GM18505 (cell line): ENCODE measurements at regions not wholly inside any gene's neighbourhood (a gene's known extent, or its start where the extent isn't known, plus 50 kb on each side); places are given as distances from the start of the nearest gene placed in this dataset.

Source experiments
- ATAC-seq: cut with Tn5 transposase; IDR thresholded peaks from one replicate; pipeline ENCODE4 v1.9.1; 2021; ENCODE audit not compliant: unreplicated experiment
- POLR2A ChIP-seq: IDR thresholded peaks from 4 replicates; pipeline ENCODE4 v1.6.1; 2011; ENCODE audit warnings: borderline replicate concordance; ENCODE audit not compliant: insufficient read depth, insufficient read length; ENCODE audit errors: extremely low read depth

DNA sequence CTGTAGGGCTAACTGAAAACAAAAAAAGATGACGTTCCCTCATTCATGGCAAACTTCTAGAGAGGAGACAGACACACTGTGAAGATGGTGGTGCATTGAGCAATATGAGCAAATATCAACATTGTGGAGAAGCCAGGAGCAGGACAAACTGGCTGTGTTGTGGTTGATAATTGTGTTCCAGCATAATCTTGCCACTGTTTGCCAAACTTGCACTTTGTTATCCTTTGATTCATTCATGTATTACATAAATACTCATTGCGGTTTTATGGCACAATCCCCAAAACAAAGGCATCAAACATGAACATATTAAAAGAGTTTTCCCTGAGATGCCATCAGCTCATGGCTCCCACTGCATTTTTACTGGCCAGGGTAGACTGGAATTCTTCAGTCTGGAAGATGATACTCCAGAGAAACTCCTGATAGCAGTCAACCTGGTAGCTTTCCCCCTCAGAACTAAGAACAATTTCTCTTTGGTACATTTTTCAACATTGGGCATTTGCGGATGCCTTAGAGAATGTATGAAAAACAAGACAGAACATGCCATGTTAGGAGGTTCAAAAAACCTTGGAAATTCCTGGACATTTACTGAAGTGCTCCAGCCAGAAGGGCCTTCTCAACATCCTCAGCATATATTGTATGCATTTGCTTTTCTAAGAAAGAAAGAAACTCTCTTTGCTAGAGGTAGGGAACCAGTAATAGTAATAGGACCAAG lies 487.4 kb upstream of the CELF4 start:
- TF ChIP-seq POLR2A = no peak
- ATAC-seq = no peak

DNA sequence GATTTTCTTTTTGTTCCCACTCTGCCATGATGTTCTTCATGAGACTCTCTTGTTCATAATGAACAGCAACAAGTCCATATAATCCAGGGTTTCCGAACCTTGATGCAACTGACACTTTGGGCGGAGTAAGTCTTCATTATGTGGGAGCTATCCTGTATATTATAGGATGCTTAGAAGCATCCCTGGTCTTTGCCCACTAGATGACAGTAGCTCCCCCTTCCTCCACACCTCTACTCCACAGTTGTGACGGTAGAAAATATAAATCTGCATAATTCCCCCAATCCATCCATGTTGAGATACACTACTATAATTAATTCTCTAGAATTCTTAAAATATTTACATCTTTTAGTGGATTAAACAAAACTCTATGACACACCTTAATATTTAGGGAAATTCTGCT lies 482.2 kb upstream of the CELF4 start:
- TF ChIP-seq POLR2A = no peak
- no peak for ATAC-seq

DNA sequence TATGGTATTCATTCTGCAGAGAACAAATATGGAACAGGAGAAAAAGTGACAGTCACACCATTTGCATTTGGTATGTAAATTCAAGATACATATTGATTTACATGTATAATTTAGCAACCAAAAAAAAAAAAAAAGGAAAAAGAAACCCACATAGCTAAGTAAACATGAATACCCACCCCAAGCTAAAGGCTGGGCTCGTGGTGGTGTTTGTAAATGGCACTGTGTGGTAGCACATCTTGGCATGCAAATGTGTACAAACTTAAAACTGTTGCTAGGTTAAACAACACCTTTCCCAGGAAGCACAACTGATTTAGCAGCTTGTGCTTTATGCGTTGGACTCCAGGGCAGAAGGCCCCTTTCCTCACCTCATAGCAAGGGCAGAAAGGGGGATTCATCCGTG lies 481.1 kb upstream of the CELF4 start:
- ATAC-seq = no peak
- no peak for TF ChIP-seq POLR2A

DNA sequence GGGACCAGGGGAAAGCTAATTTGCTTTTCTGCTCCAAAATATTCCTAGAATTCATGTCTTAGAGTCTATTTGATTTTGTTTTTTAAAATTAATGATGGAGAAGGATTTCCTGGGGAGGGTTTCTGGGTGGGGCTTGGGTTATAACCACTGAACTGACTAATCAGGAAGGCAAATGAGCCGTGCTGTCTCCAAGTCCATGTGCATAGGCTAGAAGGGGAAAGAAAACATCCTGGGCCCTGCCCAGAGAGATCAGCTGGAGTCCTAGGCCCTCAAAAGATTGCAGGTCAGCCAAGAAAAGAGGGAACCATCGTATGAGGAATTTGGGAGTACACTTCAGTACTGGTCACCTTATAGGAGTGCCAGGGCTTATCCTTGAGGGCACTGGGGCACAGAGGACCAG lies 480.2 kb upstream of the CELF4 start:
- no peak for TF ChIP-seq POLR2A
- ATAC-seq = no peak

DNA sequence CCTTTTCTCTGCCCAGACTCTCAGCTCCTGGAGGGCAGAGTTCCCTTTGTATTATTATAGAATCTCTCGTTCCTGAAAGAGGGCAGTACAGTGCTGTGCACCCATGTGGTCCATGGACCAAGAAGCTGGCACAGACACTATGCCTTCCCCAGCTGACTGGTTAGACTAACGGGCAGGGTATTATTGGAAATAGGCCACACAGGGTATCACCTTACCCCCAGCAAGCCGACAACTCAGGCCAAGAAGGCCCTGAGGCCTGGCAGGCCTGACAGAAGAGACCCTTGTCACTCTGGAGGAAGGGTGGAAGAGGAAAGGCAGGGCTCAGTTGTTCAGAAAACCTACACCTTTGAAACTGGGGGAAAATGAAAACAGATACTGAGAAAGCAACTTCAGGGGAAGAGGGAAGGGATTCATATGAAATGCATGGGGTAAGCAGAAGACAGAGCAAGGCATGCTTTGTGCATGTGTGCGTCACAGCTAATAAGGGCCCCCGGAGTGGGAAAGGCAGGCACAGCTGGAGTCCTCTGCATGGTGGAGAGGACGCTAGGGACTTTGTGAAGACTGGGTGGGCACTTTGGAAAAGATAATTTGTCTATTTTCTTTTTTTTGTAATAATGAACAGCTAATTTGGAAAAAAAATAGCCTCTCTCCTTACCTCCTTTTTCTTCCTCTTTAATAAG lies 476.8 kb upstream of the CELF4 start:
- no peak for ATAC-seq
- TF ChIP-seq POLR2A = no peak

DNA sequence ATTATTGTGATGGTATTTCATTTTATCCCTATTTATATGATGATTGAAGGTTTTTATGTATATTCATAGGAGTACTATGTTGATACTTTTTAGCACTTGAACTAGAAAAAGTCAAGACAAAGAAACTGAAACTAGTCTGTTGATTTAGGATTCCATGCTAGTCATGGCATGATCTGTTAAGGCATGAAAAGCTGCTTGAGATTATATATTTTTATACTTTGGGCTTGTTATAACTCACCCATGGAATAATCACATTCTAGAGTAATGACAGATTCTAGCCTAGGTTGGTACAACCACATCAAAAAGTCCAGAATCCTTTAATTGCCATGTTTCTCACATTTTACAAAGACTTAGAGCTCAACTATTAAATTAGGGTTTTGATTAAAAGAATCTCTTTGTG lies 472.6 kb upstream of the CELF4 start:
- no peak for ATAC-seq
- no peak for TF ChIP-seq POLR2A

DNA sequence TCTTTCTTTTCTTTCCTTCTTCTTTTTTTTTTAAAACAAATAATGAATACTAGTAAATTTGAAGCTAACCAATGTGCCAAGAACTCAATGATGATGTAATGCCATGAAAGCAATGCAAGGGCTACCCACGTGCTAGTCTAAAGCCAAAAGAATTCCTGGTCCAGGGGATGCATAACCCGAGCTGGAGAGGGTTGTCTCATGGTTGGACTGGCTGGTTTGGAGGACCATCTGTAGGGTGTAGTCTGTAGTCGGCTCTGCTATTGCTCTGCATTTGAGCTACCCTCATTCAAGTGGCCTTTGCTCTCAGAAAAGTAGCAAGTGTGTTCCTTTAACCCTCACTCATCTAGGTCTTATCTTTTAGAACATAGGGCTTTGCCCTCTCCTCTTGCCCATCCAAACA lies 469.6 kb upstream of the CELF4 start:
- no peak for TF ChIP-seq POLR2A
- no peak for ATAC-seq

DNA sequence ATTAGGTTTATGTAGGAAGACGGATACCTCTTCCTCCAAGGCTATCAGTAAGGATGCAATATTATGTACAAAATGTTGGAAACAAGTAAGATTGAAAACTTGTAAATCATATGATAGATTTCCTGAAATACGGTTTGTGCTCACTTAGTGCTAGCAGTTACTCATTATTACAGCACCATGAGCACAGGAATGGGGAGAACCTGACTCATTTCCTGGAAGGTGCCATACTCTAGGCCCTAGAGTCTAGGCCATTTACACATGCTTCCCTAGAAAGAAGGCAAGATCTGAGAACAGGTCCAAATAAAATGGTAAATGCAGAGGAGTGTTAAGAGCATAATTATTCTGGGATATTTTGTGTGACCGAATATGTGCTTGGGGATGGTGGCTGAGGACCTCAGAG lies 467.7 kb upstream of the CELF4 start:
- no peak for TF ChIP-seq POLR2A
- no peak for ATAC-seq

DNA sequence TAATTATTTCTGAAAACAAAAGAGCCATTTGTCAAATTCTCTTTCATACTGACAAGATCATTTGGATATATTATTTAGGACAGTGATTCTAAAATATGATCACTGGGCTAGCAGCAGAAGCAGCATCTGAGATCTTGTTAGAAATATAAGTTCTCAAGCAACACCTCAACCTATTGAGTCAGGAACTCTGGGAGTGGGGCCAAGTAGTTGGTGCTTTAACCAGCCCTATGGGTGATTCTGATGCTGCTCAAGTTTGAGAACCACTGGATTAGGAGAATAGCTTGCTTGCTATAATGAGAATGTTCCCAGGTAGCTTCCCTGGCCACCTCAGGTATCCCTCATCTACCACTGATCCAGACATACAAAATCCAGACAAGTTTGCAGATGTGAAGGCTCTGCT lies 466.9 kb upstream of the CELF4 start:
- ATAC-seq = no peak
- no peak for TF ChIP-seq POLR2A

DNA sequence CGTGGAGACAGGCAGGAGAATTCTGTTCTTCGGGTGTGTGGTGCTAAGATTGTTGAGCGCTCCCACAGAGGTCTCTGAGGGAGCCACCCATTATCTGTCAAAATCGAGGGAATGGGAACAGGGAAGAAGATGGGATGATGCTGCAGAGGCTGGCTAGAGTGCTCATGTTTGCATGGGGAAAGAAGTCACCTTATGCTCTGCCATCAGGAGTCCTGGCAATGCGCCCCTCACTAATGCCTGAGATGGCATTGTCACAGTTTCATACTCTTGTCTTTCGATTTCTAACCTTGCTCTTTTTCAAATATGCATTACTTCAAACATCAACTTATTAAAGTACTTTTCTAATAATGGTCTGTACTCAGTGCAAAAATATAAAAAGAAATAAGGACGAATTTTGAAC lies 463.3 kb upstream of the CELF4 start:
- no peak for TF ChIP-seq POLR2A
- ATAC-seq = no peak

DNA sequence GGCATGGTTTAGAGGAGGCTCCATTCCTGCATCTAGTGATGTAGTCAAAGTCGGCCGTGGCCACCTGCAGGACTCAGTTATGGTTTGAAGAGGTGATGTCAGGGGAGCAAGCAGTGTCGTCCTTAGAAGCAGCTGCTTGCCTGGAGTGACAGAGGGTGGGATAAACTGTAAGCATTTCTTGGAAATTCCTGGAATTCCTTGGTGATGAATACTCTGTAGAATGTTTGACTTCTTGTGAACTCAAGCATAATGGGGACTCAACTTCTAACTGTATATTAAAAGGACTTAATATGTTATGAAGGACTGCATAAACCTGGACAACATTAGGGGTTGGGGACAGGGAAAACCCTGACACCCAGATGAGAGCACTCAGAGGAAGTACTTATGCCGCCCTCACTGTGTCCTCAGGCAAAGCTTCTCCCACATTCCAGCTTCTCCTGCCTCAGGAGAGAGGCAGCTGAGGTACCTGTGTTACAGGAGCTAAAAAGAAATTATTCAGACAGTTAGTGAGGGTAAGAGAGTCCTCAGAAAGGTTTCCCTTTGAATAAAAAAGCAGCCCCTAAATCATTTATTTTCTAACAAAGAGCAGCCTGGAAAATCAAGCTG lies 459.9 kb upstream of the CELF4 start:
- no peak for TF ChIP-seq POLR2A

DNA sequence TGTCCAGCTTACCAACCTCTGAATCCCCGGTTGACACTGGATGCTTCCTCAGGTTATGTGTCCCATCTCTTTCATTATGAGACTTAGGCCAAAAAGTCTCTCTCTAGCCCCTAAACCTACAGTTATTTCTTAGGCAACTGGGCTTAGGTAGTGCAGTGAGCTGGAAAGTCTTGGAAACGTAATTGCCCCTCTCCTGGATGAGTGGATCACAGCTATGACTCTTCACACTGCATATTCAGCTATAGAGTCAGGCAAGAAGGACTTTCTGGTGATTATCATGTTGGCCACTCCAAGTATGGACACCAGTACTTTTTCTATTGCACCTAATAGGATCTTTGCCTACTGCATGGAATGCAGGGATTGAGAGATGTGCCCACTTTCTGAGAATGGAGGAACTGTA lies 458.3 kb upstream of the CELF4 start:
- no peak for TF ChIP-seq POLR2A
- ATAC-seq = no peak

More for the DNA sequence above, 459.9 kb upstream of the CELF4 start:
- no peak for ATAC-seq

DNA sequence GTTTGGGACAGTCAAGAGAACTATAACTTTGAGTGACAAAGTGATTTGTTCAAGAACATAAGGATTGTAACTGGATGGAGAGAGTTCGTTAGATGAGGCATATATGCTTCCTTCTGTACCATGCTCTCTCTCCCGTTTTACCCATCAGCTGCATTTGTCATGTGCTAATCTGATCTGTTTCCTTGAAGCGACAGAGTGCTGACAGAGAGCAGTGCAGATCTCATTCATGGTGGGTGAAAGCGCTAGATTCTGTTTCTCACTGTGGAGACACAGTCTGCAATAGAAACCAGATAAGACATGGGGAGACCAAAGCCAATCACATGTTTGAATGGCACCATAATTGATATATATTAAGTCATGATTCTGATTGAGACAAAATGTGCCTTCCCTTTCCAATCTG lies 456.6 kb upstream of the CELF4 start:
- ATAC-seq = no peak
- TF ChIP-seq POLR2A = no peak

DNA sequence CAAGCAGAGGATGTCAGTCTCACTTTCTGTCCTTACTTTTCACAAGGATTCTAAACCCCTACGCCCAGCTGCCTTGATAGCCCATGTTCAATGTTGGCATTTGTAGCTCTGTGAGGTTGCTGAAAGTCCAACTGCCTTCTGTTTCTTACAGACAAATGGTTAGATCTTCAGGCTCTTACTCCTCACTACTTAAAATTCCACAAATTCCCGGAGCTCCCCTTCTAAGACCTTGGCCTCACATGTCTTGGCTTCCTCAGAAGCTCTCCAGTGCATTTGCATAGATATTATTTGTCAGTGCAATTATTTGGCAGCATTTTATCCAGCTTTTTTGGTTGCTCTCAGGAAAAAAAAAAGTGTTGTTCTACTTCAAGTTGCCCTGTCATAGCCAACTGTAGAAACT lies 453.7 kb upstream of the CELF4 start:
- TF ChIP-seq POLR2A = no peak
- ATAC-seq = no peak

DNA sequence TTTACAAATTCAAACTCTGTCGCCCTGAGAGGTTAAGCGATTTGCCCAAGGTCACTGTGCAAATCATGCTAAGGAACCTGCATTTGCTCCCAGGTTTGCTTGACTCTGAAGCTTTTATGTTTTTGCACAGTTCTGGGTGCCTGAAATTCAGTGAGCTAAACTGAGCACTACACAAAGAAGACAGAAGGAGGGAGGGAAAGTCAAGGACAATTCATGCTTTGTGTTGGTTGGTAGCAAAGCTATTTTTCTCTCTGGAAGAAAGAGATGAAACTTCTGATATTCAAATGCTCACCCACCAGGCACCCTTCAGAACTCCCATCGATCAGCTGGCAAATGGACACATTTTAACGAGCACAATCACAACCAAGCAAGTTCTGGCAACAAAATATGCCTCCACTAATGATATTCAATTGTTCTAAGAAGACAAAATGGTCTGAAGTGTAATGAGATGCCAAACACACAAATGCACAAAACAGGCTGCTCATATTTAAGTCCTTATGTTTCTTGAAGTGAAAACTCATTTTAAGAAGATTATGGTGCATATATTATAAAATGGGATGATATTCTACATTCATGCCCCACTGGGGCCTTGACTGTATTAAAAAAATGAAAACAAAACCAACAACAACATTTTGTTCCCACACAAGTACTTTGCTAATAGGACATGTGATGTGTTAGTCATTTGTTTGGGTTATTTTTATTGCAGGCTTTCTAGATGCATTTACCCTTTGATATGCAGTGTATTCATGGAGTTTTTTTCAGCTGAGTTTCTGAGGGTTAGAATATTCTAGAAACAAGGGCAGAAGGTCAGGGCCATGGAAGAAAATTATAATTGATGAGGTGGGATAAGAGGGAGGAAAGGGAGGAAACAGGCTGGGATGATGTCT lies 445.6 kb upstream of the CELF4 start:
- no peak for TF ChIP-seq POLR2A
- no peak for ATAC-seq
